NCI-H748 (cell line): ENCODE measurements at regions not wholly inside any gene's neighbourhood (a gene's known extent, or its start where the extent isn't known, plus 50 kb on each side); places are given as distances from the start of the nearest gene placed in this dataset.

Experiments
- DNase-seq: peaks from one replicate; lab custom pipeline; 2025; ENCODE audit not compliant: unreplicated experiment; lab: John Stamatoyannopoulos, UW

DNA sequence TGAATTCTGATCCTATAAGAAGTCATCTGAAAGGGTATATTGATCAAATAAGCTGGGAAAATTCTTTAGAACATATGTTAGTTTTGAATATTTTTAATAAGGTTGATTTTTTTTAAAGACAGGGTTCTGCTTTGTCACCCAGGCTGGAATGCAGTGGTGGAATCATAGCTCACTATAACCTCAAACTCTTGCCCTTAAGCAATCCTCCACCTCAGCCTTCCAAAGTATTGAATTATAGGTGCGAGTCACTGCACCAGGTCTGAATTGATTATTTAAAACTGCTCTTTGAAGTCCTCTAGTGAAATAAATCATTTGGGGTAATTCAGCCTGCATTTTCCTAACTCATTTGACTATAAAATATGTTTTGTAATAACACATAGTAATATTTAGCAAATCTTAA, 812.3 kb downstream of the PDHA2 start:
- DNase-seq: no peak

- no peak for DNase-seq
Measured at GRCh38 chr4:96652821-96653220, 812.9 kb downstream of the PDHA2 start.

DNA sequence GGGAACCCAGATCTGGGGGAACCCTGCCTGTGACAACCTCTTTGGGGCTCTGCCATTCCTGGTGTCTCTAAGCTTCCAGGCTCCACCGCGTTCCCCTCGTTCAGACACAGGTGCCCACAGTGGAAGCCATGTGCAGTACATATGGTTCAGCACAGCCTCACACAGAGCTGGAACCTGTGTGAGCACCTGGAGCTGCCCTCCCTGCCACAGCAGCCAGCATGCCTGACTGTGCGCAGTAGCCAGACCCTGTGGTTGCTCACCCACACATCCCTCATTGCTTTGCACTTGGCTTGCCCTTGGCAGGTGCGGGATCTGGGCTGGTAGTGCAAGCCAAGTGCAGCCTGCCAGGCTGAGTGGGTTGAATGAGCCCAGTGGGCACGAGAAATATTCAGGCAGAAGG, 814.2 kb downstream of the PDHA2 start:
- DNase-seq: no peak

GRCh38 chr4:96670381-96670780, 830.5 kb downstream of the PDHA2 start:
- DNase-seq: no peak

DNA sequence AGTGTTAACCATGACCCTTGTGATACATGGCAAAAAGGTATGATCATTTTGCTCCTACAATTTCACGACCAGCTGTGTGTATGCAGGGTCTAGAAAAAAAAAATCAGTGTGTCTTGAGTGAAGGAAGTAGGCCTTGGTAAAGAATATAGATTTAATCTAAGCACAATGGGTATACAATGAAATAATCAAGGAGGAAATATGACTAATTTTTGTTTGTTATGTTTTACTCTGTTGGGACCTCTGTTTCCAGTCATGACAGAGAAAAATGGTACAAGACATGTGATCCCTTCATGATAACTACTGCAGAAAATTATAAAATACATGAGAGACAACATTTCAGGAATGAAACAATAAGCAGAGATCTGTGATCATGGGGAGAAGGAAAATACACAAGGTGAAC, 835.5 kb downstream of the PDHA2 start:
- DNase-seq: no peak

GRCh38 chr4:96675896-96676295, 836.0 kb downstream of the PDHA2 start:
- no peak for DNase-seq

DNA sequence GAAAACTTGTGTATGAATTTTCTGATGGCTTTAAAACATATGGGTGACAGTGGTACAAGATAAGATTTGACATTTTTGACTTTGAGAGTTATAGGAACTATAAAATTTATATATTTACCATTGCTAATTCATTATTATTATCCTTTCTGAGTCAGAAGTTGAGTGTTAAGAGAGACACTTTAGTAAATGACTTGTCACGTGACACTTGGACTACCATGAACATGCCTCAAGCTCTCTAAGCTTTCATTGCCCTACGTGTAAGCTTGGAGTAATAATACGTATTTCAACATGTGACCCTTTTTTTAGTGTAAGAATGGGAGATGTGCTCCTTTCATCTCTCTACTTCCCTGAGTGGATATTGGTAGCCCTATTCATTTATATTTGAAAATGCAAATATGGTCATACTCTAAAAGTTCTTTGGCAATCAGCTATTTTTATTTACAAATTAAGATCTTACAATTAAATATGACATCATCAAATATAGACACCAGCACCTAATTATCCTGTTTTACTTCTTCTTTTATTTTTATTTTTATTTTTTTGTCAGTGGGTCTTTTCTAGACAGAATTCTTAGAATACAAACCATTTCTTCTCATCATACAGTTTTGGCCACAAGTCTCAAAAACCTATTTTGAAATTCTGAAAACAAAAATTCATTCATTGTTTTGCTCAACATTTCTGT, 837.0 kb downstream of the PDHA2 start:
- no peak for DNase-seq

DNA sequence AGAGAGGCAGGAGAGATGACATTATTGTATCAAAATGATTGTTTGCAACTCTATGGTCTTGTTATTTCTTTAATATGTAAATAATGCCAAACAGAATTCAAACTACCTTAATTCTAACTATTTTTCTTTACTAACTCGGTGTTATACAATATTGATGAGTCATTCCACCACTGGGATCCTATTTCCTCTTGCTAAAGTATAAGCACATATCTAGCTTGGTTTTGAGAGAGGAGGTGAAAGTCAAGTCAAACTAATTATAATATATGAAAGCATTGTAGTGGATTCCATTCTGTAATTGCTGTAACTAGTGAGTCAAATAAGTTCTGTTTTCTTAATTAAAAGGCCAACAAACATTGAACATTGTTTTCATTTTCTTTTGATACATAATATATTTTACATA, 837.6 kb downstream of the PDHA2 start:
- no peak for DNase-seq

GRCh38 chr4:96681218-96681617, 841.3 kb downstream of the PDHA2 start:
- no peak for DNase-seq

DNA sequence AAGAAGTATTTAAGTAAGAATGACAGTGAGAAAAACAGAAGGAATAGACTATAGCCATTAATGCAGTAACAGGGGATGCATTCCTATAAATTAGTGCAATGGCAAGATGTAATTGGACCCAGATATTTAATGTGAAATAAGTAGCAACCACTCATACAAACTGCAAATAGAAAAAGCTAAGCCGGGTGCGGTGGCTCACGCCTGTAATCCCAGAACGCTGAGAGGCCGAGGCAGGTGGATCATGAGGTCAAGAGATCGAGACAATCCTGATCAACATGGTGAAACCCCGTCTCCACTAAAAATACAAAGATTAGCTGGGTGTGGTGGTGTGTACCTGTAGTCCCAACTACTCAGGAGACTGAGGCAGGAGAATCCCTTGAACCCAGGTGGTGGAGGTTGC, 845.8 kb downstream of the PDHA2 start:
- no peak for DNase-seq

GRCh38 chr4:96691521-96691920, 851.6 kb downstream of the PDHA2 start:
- no peak for DNase-seq

DNA sequence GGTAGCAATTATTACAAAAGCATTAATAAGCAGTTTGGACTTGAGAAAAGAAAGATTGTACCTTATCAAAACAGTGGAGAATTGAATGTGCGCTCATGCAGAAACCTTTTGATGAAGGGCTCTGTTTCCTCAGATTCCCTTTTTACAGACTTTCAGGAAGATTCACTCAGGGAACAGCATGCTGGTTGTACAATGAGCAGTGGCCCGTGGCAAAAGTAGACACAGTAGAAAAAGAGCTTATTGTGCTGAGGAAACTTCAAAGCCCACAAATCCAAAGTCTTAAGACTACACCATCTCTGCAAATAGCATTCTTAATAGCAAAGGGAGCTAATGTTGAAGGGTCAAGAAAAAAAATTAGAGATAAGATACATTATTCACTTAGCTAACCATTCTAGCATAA, 858.9 kb downstream of the PDHA2 start:
- DNase-seq: no peak

GRCh38 chr4:96703265-96703664, 863.4 kb downstream of the PDHA2 start:
- no peak for DNase-seq

DNA sequence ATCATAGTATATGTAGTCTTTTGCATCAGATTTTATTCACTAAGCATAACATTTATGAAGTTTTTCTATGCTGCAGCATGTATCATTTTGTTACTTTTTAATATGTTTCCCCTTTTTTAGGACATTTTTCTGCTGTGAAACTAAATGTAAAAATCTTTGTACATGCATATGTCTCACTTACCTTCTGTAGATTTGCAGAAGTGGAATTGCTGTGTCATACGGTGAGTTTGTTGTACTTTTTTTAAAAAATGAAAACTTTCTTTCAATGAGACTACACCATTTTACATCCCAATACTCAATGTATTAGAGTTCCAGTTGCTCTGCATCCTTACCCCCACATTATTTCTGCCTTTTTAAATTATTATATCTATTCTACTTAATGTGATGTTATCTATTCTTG, 868.9 kb downstream of the PDHA2 start:
- no peak for DNase-seq

DNA sequence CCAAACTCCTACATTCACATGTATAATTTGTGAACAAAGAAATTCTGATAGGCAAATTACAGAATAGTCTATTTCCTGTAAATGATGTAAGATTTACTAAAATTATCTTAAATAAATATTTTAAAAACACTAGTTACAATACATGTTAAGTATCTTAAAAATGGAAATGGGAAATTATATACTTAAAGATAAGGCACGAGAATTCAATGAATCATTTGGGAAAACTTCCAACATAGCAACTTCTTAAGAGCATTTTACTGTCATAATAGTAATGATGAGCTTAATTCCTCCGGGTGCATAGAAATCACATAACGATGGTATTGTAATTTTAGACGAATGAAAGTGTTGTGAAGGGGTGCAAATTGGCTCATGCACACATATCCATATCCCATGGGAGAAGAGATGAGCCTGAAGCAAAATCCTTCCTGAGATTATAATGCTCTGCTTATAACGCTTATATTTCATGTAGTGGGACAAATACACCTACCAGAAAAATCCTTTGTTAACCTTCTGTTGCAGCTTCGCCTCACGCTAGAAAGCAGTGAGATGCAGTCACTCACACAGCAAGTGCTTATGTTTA, 873.5 kb downstream of the PDHA2 start:
- DNase-seq: no peak

- DNase-seq: no peak
Measured at GRCh38 chr4:96729641-96730040, 889.7 kb downstream of the PDHA2 start.

DNA sequence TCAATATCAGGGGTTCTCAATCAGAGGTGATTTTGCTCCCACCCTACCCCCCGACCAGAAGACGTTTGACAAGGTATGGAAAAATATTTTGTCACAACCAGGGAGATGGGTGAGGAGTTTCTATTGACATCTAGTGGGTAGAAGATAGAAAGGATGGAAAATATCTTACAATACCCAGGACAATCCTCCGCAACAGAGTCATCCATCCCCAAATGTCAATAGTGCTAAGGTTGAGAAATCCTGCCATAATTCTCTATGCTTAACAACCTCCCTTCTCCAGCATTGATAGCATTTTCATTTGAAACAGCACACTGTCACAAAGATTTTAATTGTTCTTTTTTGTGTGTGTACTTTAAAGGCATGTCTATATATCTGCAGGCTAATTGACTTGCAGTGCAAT, 890.5 kb downstream of the PDHA2 start:
- no peak for DNase-seq

DNA sequence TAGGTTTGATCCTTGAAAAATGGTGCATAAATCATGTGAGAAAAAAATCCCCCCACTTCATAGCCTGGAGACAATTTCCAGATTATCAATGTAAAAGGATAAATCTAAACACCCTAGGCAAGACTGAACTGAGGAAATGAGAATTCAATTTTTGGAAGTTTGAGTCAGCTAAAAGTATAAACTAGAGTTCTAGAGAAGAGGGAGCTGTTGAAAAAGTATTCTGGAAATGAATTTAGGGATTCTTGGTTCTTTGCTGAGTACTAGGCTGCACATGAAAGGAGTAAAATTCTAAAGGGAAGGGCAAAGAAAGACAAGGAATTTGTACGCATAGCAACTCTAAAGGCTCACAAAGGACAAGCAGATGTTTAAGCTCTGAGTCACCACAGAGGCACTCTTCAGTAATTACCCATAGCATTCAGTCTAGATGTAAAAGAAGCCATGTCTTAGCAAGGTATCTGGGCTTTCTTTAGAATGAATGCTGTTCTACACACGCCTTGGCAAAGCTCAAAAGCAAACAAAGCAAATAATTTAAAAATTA, 896.5 kb downstream of the PDHA2 start:
- DNase-seq: no peak

- DNase-seq: no peak
Measured at GRCh38 chr4:96739101-96739500, 899.2 kb downstream of the PDHA2 start.

DNA sequence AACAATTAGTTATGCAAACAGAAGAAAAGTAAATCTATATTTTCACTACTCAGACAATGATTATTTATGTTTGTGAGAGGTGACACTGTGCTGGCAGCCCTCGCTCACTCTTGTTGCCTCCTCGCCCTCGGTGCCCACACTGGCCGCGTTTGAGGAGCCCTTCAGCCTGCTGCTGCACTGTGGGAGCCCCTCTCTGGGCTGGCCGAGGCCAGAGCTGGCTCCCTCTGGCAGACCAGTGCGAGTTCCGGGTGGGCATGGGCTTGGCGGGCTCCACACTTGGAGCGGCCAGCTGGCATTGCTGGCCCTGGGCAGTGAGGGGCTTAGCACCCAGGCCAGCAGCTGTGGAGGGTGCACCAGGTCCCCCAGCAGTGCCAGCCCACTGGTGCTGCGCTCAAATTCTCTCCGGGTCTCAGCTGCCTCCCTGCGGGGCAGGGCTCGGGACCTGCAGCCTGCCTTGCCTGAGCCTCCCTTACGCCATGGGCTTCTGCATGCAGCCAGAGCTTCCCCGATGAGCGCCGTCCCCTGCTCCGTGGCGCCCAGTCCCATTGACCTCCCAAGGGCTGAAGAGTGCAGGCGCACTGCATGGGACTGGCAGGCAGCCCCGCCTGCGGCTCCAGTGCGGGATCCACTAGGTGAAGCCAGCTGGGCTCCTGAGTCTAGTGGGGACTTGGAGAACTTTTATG, 902.6 kb downstream of the PDHA2 start:
- no peak for DNase-seq

DNA sequence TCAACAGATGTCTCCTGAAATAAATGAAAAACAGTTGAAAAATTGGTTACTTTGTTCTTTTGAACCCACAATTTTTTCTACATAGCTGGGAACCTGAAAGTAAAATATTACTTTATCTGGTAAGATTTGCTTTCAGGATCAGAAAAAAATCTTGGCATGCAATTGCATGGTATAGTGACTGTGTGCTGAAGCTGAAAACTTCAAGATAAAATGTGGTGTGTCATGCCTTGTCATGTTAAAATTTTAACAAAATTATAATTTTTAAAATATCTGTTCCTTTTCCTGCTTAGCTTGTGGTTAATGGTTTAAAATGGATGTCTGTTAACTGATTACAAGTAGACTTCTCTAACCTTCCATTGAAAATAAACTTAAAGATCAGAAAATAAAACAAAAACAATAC, 904.8 kb downstream of the PDHA2 start:
- no peak for DNase-seq

- no peak for DNase-seq
Measured at GRCh38 chr4:96753216-96753615, 913.3 kb downstream of the PDHA2 start.
